Muscle layer of duodenum (tissue), 2 donors: ENCODE measurements at regions not wholly inside any gene's neighbourhood (a gene's known extent, or its start where the extent isn't known, plus 50 kb on each side); places are given as distances from the start of the nearest gene placed in this dataset.

Source experiments
- H3K27ac ChIP-seq: one replicate; pipeline ENCODE4 v1.7.0; 2013; ENCODE audit warnings: mild to moderate bottlenecking, low read length
- H3K27me3 ChIP-seq: one replicate; pipeline ENCODE4 v1.7.0; 2013; ENCODE audit warnings: low read depth, mild to moderate bottlenecking, control low read depth, low read length
- H3K36me3 ChIP-seq, 2 donors: one replicate each; pipeline ENCODE4 v1.7.0; 2013; ENCODE audit warnings: low read length in 2 of 2, control low read depth in 1 of 2, mild to moderate bottlenecking in 1 of 2; ENCODE audit not compliant: insufficient read depth in 2 of 2, control insufficient read depth in 1 of 2
- H3K4me1 ChIP-seq, 2 donors: one replicate each; pipeline ENCODE4 v1.7.0; 2013; ENCODE audit warnings: low read length in 2 of 2, mild to moderate bottlenecking in 2 of 2, control low read depth in 1 of 2, moderate library complexity in 1 of 2; ENCODE audit not compliant: insufficient read depth in 2 of 2, control insufficient read depth in 1 of 2
- H3K4me3 ChIP-seq, 2 donors: one replicate each; pipeline ENCODE4 v1.7.0; 2013; ENCODE audit warnings: low read length in 2 of 2, low read depth in 1 of 2, mild to moderate bottlenecking in 1 of 2
- H3K9me3 ChIP-seq, 2 donors: one replicate each; pipeline ENCODE4 v1.7.0; 2013; ENCODE audit warnings: low read length in 2 of 2, control low read depth in 1 of 2, mild to moderate bottlenecking in 1 of 2; ENCODE audit not compliant: control insufficient read depth in 1 of 2
- donor health status: healthy.

DNA sequence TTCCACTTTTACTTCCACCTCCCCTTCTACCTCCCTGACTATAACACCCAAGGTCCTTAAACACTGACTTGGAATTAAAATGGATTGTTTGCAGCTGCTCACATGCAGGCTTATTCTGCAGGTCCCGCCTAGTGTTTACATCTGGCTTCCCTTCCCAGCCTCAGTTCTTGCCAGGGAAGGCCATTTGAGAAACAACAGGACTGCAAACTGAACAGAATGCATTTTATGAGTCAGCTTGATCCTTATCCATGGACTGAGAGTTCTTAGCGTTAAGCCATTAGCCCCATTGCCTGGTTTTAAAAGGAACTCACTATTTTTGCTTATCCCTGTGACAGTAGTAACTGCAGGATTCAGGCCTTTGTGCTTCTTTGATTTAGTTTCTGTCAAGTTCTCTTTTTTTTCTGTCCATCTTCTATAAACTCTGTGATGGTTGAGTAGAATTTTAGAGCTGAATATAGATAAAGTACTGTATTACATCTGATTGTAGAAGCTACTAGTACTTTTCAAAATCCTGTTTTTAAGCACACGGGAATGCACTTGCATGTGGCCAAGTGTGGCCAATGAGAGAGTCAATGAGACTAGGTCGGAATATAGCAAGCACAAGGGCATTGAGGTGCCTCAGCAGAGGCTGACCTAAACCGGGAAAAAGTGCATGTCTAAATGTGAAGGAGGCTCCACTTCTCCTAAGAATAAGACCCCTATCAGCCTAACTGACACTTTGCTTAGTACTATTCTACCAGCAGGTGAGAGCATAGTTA is 106.4 kb downstream of the TUSC7 start:
- no peak overlapping the region for H3K27ac ChIP-seq
- no peaks in the 10 kb centered on the region for H3K9me3 ChIP-seq
- H3K4me3 ChIP-seq, result no peak overlapping the region
- H3K27me3 ChIP-seq, result no peaks in the 10 kb centered on the region
- H3K36me3 ChIP-seq, result no peaks in the 10 kb centered on the region
- peaks cover 0 to 37% of the 10 kb centered on the region in 2 donors for H3K4me1 ChIP-seq

DNA sequence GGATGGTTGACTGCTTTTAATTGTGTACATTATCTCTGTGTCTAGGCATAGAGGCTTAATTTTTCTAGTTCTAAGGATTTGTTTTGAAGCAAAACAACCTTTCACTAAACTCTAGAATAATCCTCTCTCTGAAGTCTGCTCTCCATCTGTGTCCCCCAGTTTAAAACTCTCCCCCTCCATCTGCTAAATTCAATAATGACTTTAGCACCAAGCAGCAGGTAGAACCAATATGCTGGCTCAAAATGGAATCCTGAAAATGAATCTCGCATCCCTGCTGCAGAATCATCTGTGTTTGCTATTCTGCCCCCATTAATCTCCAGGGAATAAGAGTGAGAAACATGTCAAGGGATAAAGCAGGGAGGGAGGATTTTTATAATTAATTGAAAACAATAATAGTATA is 111.8 kb downstream of the TUSC7 start:
- no peak overlapping the region for H3K4me3 ChIP-seq
- no peaks in the 10 kb centered on the region for H3K27me3 ChIP-seq
- H3K36me3 ChIP-seq, result no peaks in the 10 kb centered on the region
- no peaks in the 10 kb centered on the region for H3K9me3 ChIP-seq
- H3K27ac ChIP-seq, result no peak overlapping the region
- H3K4me1 ChIP-seq, result peaks cover 0 to 10% of the 10 kb centered on the region in 2 donors

- no peaks in the 10 kb centered on the region for H3K27me3 ChIP-seq
- H3K4me3 ChIP-seq, result no peak overlapping the region
- no peaks in the 10 kb centered on the region for H3K36me3 ChIP-seq
- no peaks in the 10 kb centered on the region for H3K4me1 ChIP-seq
- H3K27ac ChIP-seq, result no peak overlapping the region
- H3K9me3 ChIP-seq, result no peaks in the 10 kb centered on the region
These were observed 114.6 kb downstream of the TUSC7 start for GRCh38 chr3:116824208-116824607.

DNA sequence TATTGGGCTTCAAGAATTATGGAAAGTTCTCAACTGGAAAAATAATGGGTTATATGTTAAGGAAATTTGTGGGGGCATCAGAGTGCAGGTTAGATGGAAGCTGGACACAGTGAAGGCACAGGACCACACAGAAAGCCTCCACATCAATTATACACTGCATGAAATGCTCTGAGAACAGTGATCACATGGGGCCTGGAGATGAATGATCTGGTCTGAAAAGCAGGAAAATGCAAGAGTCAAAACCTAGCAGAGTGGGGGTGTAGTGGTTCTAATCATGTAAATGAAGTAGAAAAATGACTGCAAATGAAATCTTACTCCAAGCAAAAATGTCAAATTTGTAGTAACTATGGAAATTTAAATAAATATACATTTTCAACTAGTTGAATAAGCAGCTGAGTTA is 123.6 kb downstream of the TUSC7 start:
- Histone ChIP-seq H3K4me1 (no peaks in the 10 kb centered on the region), H3K9me3 (no peaks in the 10 kb centered on the region), H3K36me3 (no peaks in the 10 kb centered on the region), H3K4me3 (no peak overlapping the region), H3K27ac (no peak overlapping the region), H3K27me3 (no peaks in the 10 kb centered on the region)

GRCh38 chr3:116834816-116835215 is 125.2 kb downstream of the TUSC7 start:
- H3K4me3 ChIP-seq, result no peak overlapping the region
- no peaks in the 10 kb centered on the region for H3K27me3 ChIP-seq
- H3K27ac ChIP-seq, result no peak overlapping the region
- H3K9me3 ChIP-seq, result no peaks in the 10 kb centered on the region
- H3K4me1 ChIP-seq, result no peaks in the 10 kb centered on the region
- H3K36me3 ChIP-seq, result no peaks in the 10 kb centered on the region

DNA sequence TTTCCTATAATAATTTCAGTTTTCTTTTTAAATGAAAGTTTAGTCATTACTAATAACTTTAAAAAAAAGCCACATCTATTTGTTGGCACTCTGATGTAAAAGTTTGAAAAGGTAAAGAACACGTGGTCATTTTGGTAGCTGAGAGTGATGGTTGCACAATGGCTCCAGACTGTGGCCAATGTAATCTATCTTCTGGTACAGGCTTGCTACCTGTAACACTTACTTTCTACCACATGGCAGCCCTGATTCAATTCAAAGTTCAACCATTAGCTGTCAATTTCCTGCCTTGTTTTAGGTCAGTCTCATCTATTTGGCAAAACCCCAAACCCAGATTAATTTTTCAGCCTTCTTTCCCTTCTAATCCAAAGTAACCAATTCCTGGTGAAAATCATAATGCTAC is 126.1 kb downstream of the TUSC7 start:
- H3K27me3 ChIP-seq, result no peaks in the 10 kb centered on the region
- no peak overlapping the region for H3K4me3 ChIP-seq
- no peak overlapping the region for H3K27ac ChIP-seq
- H3K4me1 ChIP-seq, result no peaks in the 10 kb centered on the region
- H3K36me3 ChIP-seq, result no peaks in the 10 kb centered on the region
- no peaks in the 10 kb centered on the region for H3K9me3 ChIP-seq

- Histone ChIP-seq H3K36me3 (no peaks in the 10 kb centered on the region), H3K4me1 (no peaks in the 10 kb centered on the region), H3K27me3 (no peaks in the 10 kb centered on the region), H3K9me3 (no peaks in the 10 kb centered on the region), H3K4me3 (no peak overlapping the region), H3K27ac (no peak overlapping the region)
These were observed 126.7 kb downstream of the TUSC7 start for GRCh38 chr3:116836286-116836685.

- Histone ChIP-seq H3K9me3 (no peaks in the 10 kb centered on the region), H3K27me3 (no peaks in the 10 kb centered on the region), H3K4me1 (no peaks in the 10 kb centered on the region), H3K4me3 (no peak overlapping the region), H3K27ac (no peak overlapping the region), H3K36me3 (no peaks in the 10 kb centered on the region)
These were observed 127.9 kb downstream of the TUSC7 start for GRCh38 chr3:116837483-116837882.

DNA sequence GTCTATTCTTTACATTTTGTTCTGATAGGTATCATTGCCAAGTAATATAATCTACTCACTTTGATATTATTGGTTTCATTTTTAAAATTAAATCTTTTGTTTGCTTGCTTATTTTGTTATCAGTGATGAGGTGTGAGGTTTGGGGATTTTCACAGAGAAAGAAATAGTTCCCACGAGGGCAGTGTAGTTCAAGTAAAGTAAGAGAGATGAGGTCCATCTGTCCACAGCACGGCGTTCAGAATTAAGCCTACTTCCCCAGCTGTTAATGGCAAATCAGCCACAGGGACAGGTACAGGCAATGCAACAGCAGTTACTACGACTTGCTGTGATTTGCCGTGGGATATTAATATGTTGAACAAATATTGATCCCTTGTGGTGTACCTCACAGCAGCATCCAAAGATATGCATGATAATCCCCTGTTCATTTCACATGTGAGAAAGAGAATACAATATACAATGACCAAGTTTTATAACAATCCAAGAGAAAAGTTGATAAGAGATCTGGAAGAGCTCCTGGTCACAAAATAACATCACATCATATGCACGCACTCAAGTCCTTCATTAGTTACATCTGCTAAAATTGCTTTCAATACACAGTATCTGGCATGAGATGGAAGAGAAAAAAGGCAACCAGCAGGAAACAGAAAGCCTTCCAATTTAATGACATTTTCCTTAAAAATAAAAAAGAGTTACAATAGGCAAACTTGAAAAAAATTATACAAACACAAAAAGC is 131.6 kb downstream of the TUSC7 start:
- no peak overlapping the region for H3K4me3 ChIP-seq
- H3K27ac ChIP-seq, result no peak overlapping the region
- no peaks in the 10 kb centered on the region for H3K27me3 ChIP-seq
- H3K9me3 ChIP-seq, result no peaks in the 10 kb centered on the region
- no peaks in the 10 kb centered on the region for H3K4me1 ChIP-seq
- no peaks in the 10 kb centered on the region for H3K36me3 ChIP-seq

- H3K27me3 ChIP-seq, result no peaks in the 10 kb centered on the region
- H3K36me3 ChIP-seq, result no peaks in the 10 kb centered on the region
- no peaks in the 10 kb centered on the region for H3K4me1 ChIP-seq
- H3K27ac ChIP-seq, result no peak overlapping the region
- H3K9me3 ChIP-seq, result no peaks in the 10 kb centered on the region
- H3K4me3 ChIP-seq, result no peak overlapping the region
These were observed 132.8 kb downstream of the TUSC7 start for GRCh38 chr3:116842254-116842957.

GRCh38 chr3:116848248-116848829 is 138.8 kb downstream of the TUSC7 start:
- Histone ChIP-seq H3K9me3 (no peaks in the 10 kb centered on the region), H3K27me3 (no peaks in the 10 kb centered on the region), H3K36me3 (no peaks in the 10 kb centered on the region), H3K27ac (no peak overlapping the region), H3K4me3 (no peak overlapping the region), H3K4me1 (no peaks in the 10 kb centered on the region)
